PC-3 (cell line): ENCODE measurements at regions not wholly inside any gene's neighbourhood (a gene's known extent, or its start where the extent isn't known, plus 50 kb on each side); places are given as distances from the start of the nearest gene placed in this dataset.

Experiments
- ATAC-seq: fragments of 200-7000 bp; cut with Tn5 transposase; 2 replicates; pipeline ENCODE4 v1.9.1; 2020; ENCODE audit warnings: mild to moderate bottlenecking, moderate library complexity
- BruUV-seq: library from RNA; stranded (reverse); fragments of 400-500 nt; replicated peaks from 2 replicates; lab custom pipeline; 2021; lab: Mats Ljungman, UMichigan
- CTCF ChIA-PET: fragments of 300-600 bp; sonication (Branson Sonifier 250); formaldehyde crosslinking; loops from one replicate; lab custom pipeline; 2022; ENCODE audit warnings: antibody characterized with exemption; lab: Charles Lee
- POLR2A ChIA-PET: fragments of 300-600 bp; sonication (Branson Sonifier 250); formaldehyde crosslinking; loops from one replicate; lab custom pipeline; 2022; ENCODE audit warnings: antibody characterized with exemption; ENCODE audit not compliant: unreplicated experiment; lab: Charles Lee
- DNase-seq: peaks from one replicate; pipeline ENCODE4 v3.0.0-alpha.2; 2015
- H2AFZ ChIP-seq: fragments of 300-600 bp; sonication (generic); 2 replicates; pipeline ENCODE4 v1.6.0; 2016; ENCODE audit warnings: antibody characterized with exemption, low read length
- H3F3A ChIP-seq: fragments of 300-600 bp; sonication (generic); one replicate; pipeline ENCODE4 v1.6.0; 2017; ENCODE audit warnings: antibody characterized with exemption, low read length, control low read depth, mild to moderate bottlenecking; ENCODE audit not compliant: unreplicated experiment
- H3K27ac ChIP-seq: fragments of 300-600 bp; sonication (generic); 2 replicates; pipeline ENCODE4 v1.5.1; 2016; ENCODE audit warnings: mild to moderate bottlenecking, low read length
- H3K27me3 ChIP-seq: fragments of 300-600 bp; sonication (generic); 2 replicates; pipeline ENCODE4 v1.6.1; 2016; ENCODE audit warnings: low read length, mixed read lengths
- H3K36me3 ChIP-seq: fragments of 300-600 bp; sonication (generic); 2 replicates; pipeline ENCODE4 v1.6.1; 2016; ENCODE audit warnings: low read depth, mixed run types, low read length, mixed read lengths
- H3K4me1 ChIP-seq: fragments of 300-600 bp; sonication (generic); 2 replicates; pipeline ENCODE4 v1.5.1; 2016; ENCODE audit warnings: low read length; ENCODE audit not compliant: insufficient read depth
- H3K4me2 ChIP-seq: fragments of 300-600 bp; sonication (generic); 2 replicates; pipeline ENCODE4 v1.6.0; 2016; ENCODE audit warnings: low read length
- H3K4me3 ChIP-seq: fragments of 300-600 bp; sonication (generic); 2 replicates; pipeline ENCODE4 v1.5.1; 2016; ENCODE audit warnings: mild to moderate bottlenecking, low read length, mixed read lengths
- H3K79me2 ChIP-seq: fragments of 300-600 bp; sonication (generic); 2 replicates; pipeline ENCODE4 v1.6.1; 2017; ENCODE audit warnings: low read length, mixed read lengths
- H3K9ac ChIP-seq: fragments of 300-600 bp; sonication (generic); 2 replicates; pipeline ENCODE4 v1.6.0; 2016; ENCODE audit warnings: mild to moderate bottlenecking, low read length
- H3K9me2 ChIP-seq: fragments of 300-600 bp; sonication (generic); replicated peaks from 2 replicates; pipeline ENCODE4 v1.6.1; 2016; ENCODE audit warnings: mixed run types, low read length, mixed read lengths
- H3K9me3 ChIP-seq: fragments of 300-600 bp; sonication (generic); 2 replicates; pipeline ENCODE4 v1.6.1; 2016; ENCODE audit warnings: low read length, mixed read lengths
- H4K20me1 ChIP-seq: fragments of 300-600 bp; sonication (generic); 2 replicates; pipeline ENCODE4 v1.6.1; 2016; ENCODE audit warnings: low read length, mixed read lengths
- CTCF ChIP-seq: fragments of 300-600 bp; sonication (generic); conservative IDR thresholded peaks from 2 replicates; pipeline ENCODE4 v1.5.1; 2017; ENCODE audit warnings: antibody characterized with exemption, low read depth, mild to moderate bottlenecking, low read length
- EZH2 ChIP-seq: fragments of 300-600 bp; sonication (generic); IDR thresholded peaks from one replicate; pipeline ENCODE4 v1.6.1; 2017; ENCODE audit warnings: antibody characterized with exemption, mild to moderate bottlenecking, low read length; ENCODE audit not compliant: unreplicated experiment
- EZH2phosphoT487 ChIP-seq: fragments of 300-600 bp; sonication (generic); IDR thresholded peaks from 2 replicates; pipeline ENCODE4 v1.6.1; 2018; ENCODE audit warnings: mild to moderate bottlenecking, antibody characterized with exemption, low read length, borderline replicate concordance
- intact Hi-C: fragments of 100-400 bp; cut with micrococcal nuclease; formaldehyde crosslinking; loops from 2 replicates; pipeline ENCODE4 v1.9.0; 2023

GRCh38 chr11:32032052-32032451 is 58.8 kb upstream of the RCN1 start:
- H3K4me1 ChIP-seq = no peaks in the 10 kb centered on the region
- POLR2A ChIA-PET = no interaction called here
- H3K27me3 ChIP-seq = peaks cover 36% of the 10 kb centered on the region
- H2AFZ ChIP-seq = no peak overlapping the region
- DNase-seq (no peak), ATAC-seq (no peak)
- no peaks in the 10 kb centered on the region for H3K36me3 ChIP-seq
- H3K27ac ChIP-seq = no peak overlapping the region
- H3K9me2 ChIP-seq = no peaks in the 10 kb centered on the region
- no peaks in the 10 kb centered on the region for H3F3A ChIP-seq
- intact Hi-C loops = no loop called here
- CTCF ChIA-PET = no interaction called here
- BruUV-seq = no TSS peak
- H3K9me3 ChIP-seq = no peaks in the 10 kb centered on the region
- no peaks in the 10 kb centered on the region for H4K20me1 ChIP-seq
- no peaks in the 10 kb centered on the region for H3K79me2 ChIP-seq
- H3K9ac ChIP-seq = no peak overlapping the region
- no peak for TF ChIP-seq EZH2phosphoT487
- no peak for TF ChIP-seq EZH2
- no peak for TF ChIP-seq CTCF
- no peak overlapping the region for H3K4me2 ChIP-seq
- no peak overlapping the region for H3K4me3 ChIP-seq

- intact Hi-C loops = no loop called here
- Histone ChIP-seq H3F3A (no peaks in the 10 kb centered on the region), H3K4me3 (no peak overlapping the region), H3K9me3 (no peaks in the 10 kb centered on the region), H3K27me3 (peaks cover 36% of the 10 kb centered on the region), H3K9me2 (no peaks in the 10 kb centered on the region), H3K36me3 (no peaks in the 10 kb centered on the region), H2AFZ (no peak overlapping the region), H3K4me2 (no peak overlapping the region), H3K9ac (no peak overlapping the region), H3K79me2 (no peaks in the 10 kb centered on the region), H3K27ac (no peak overlapping the region), H4K20me1 (no peaks in the 10 kb centered on the region), H3K4me1 (no peaks in the 10 kb centered on the region)
- BruUV-seq = no TSS peak
- ChIA-PET CTCF (no interaction called here), POLR2A (no interaction called here)
- ATAC-seq = no peak
- no peak for DNase-seq
- no peak for TF ChIP-seq EZH2
- no peak for TF ChIP-seq EZH2phosphoT487
- no peak for TF ChIP-seq CTCF
Observed at GRCh38 chr11:32030875-32031503, 59.9 kb upstream of the RCN1 start.

- Histone ChIP-seq H3K4me1 (no peaks in the 10 kb centered on the region), H3K4me2 (no peak overlapping the region), H4K20me1 (no peaks in the 10 kb centered on the region), H3K9ac (no peak overlapping the region), H3K36me3 (no peaks in the 10 kb centered on the region), H3F3A (no peaks in the 10 kb centered on the region), H3K27ac (no peak overlapping the region), H3K27me3 (peaks cover 36% of the 10 kb centered on the region), H3K9me2 (no peaks in the 10 kb centered on the region), H3K79me2 (no peaks in the 10 kb centered on the region), H3K9me3 (no peaks in the 10 kb centered on the region), H3K4me3 (no peak overlapping the region), H2AFZ (no peak overlapping the region)
- DNase-seq (no peak), ATAC-seq (no peak)
- ChIA-PET CTCF (no interaction called here), POLR2A (no interaction called here)
- BruUV-seq = no TSS peak
- TF ChIP-seq EZH2 = no peak
- intact Hi-C loops = no loop called here
Observed at GRCh38 chr11:32029721-32030120, 61.2 kb upstream of the RCN1 start.
